ENCODE measurements at regions not wholly inside any gene's neighbourhood (a gene's known extent, or its start where the extent isn't known, plus 50 kb on each side); places are given as distances from the start of the nearest gene placed in this dataset.
"Not testable (repeated sequence)": the region's sequence is repeated elsewhere in the genome, so short reads cannot be mapped to it uniquely, and the experiment has no call there.

GRCh38 chr9:94472806-94473360 is 82.0 kb upstream of the PCAT7 start:
- no peak for DNase-seq

- no peak for DNase-seq
Measured at GRCh38 chr9:94478755-94479730, 75.8 kb upstream of the PCAT7 start.

- no peak for DNase-seq
Measured at GRCh38 chr9:94479757-94480156, 75.1 kb upstream of the PCAT7 start.

GRCh38 chr9:94480205-94480604 is 74.7 kb upstream of the PCAT7 start:
- no peak for DNase-seq

- DNase-seq = no peak
Measured at GRCh38 chr9:94482110-94482509, 72.8 kb upstream of the PCAT7 start.

- DNase-seq = no peak
Measured at GRCh38 chr9:94490465-94490864, 64.4 kb upstream of the PCAT7 start.

- not testable (repeated sequence) for DNase-seq
Measured at GRCh38 chr9:94492125-94492524, 62.8 kb upstream of the PCAT7 start.

- no peak for DNase-seq
Measured at GRCh38 chr9:94498801-94499453, 56.0 kb upstream of the PCAT7 start.

GRCh38 chr9:94504358-94504757 is 50.5 kb upstream of the PCAT7 start:
- no peak for DNase-seq
